LHCN-M2 (cell line): ENCODE measurements at regions not wholly inside any gene's neighbourhood (a gene's known extent, or its start where the extent isn't known, plus 50 kb on each side); places are given as distances from the start of the nearest gene placed in this dataset.
"Not testable (repeated sequence)": the region's sequence is repeated elsewhere in the genome, so short reads cannot be mapped to it uniquely, and the experiment has no call there.

Experiments used
- DNase-seq: peaks from one replicate; pipeline ENCODE4 v3.0.0-alpha.2; 2012; ENCODE audit warnings: low read depth

- DNase-seq = no peak
Measured at GRCh38 chr16:88300463-88300835, 82.3 kb upstream of the ZNF469 start.

GRCh38 chr16:88301431-88301830 lies 81.3 kb upstream of the ZNF469 start:
- DNase-seq = no peak

- DNase-seq = no peak
Measured at GRCh38 chr16:88301886-88302285, 80.9 kb upstream of the ZNF469 start.

GRCh38 chr16:88302666-88303065 lies 80.1 kb upstream of the ZNF469 start:
- DNase-seq = no peak

GRCh38 chr16:88303405-88303804 lies 79.4 kb upstream of the ZNF469 start:
- DNase-seq = no peak

GRCh38 chr16:88303890-88304819 lies 78.6 kb upstream of the ZNF469 start:
- peak; percentile 98 for DNase-seq

GRCh38 chr16:88305176-88305575 lies 77.6 kb upstream of the ZNF469 start:
- no peak for DNase-seq

- no peak for DNase-seq
Measured at GRCh38 chr16:88306411-88306810, 76.3 kb upstream of the ZNF469 start.

GRCh38 chr16:88306860-88307545 lies 75.8 kb upstream of the ZNF469 start:
- DNase-seq = peak; percentile 100

- no peak for DNase-seq
Measured at GRCh38 chr16:88308441-88309173, 74.2 kb upstream of the ZNF469 start.

- no peak for DNase-seq
Measured at GRCh38 chr16:88309174-88309907, 73.4 kb upstream of the ZNF469 start.

- peak; percentile 71 for DNase-seq
Measured at GRCh38 chr16:88309908-88310265, 72.9 kb upstream of the ZNF469 start.

- DNase-seq = no peak
Measured at GRCh38 chr16:88310796-88311605, 71.8 kb upstream of the ZNF469 start.

GRCh38 chr16:88311860-88312259 lies 70.9 kb upstream of the ZNF469 start:
- DNase-seq = not testable (repeated sequence)

GRCh38 chr16:88312732-88313131 lies 70.0 kb upstream of the ZNF469 start:
- no peak for DNase-seq

GRCh38 chr16:88314991-88315542 lies 67.7 kb upstream of the ZNF469 start:
- DNase-seq = no peak

GRCh38 chr16:88315543-88316105 lies 67.1 kb upstream of the ZNF469 start:
- peak; percentile 69 for DNase-seq

- no peak for DNase-seq
Measured at GRCh38 chr16:88316151-88316550, 66.6 kb upstream of the ZNF469 start.

GRCh38 chr16:88316941-88317612 lies 65.7 kb upstream of the ZNF469 start:
- DNase-seq = no peak

GRCh38 chr16:88317613-88317965 lies 65.2 kb upstream of the ZNF469 start:
- DNase-seq = no peak
